Inferior parietal cortex (tissue), 1 donor: ENCODE measurements at regions not wholly inside any gene's neighbourhood (a gene's known extent, or its start where the extent isn't known, plus 50 kb on each side); places are given as distances from the start of the nearest gene placed in this dataset.
"Not testable (repeated sequence)": the region's sequence is repeated elsewhere in the genome, so short reads cannot be mapped to it uniquely, and the experiment has no call there.

ENCODE experiments used
- DNase-seq: peaks from one replicate; pipeline ENCODE4 v3.0.0-alpha.2; 2016; ENCODE audit errors: extremely low spot score

DNA sequence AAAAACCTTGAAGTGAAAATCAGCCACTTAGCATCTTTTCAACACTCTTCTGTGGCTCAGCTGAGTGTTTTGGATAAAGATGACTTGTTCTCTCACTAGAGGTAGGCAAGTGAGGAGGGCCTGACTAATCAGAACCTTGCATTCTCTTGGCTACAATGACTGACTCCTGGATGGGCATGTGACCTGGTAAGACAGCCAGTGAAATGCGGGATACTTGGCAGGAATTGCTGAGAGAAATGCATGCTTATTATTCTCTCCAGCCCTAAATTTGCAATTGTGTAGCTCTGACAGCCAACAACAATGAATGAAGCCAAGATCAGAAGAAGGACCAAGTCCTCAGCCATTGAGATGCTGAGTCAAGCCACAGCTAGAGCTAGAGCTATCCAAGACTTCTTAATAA lies 490.5 kb upstream of the ZNF608 start:
- no peak for DNase-seq

DNA sequence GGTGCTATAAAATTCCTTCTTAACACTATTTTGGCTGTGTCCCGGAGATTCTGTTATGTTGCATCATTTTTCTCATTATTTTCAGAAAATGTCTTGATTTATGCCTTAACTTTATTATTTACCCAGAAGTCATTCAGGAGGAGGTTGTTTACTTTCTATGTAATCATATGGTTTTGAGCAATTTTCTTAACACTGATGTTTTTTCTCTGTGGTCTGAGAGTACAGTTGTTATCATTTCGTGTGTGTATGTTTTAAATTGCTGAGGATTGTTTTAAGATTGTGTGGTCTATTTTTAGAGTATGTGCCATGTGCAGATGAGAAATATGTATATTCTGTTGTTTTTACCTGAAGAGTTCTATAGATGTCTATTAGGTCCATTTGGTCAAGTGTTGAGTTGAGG lies 498.1 kb upstream of the ZNF608 start:
- DNase-seq = no peak

DNA sequence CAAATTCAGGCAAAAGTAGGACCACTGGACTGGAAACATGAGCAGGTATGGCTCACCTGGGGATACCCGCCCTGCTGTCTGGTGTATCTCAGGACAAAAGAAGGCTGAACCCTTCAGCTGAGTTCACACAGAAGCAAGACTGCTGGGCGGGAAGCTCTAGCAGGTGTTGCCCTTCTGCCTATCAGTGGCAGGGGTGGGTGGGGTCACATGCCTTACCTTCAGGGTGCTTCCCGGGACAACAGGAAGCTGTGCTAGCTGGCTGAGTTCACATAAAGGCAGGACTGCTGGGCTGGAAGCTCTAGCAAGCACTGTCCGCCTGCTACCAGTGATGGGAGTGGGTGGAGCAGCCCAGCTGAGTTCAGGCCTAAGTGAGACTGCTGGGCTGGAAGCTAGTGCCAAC lies 498.8 kb upstream of the ZNF608 start:
- DNase-seq = no peak

GRCh38 chr5:125249400-125249799 lies 503.0 kb upstream of the ZNF608 start:
- no peak for DNase-seq

DNA sequence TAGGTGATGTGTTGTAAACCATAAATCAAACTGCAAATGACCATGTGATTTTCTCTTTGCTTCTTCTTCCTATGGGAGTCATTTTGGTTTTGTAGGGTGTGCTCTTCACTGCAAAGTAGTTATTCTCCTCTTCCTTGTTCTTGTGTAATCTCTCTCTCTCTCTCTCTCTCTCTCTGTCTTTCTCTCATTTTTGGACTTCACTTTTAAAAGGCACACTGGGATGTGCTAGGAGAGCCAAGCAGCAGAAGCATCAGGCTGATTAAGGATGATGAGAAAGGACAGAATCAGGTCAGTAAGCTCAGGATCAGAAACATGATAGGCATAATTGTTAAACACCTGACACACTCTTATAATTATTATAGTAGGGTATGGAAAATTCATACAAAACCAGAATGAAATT lies 505.3 kb upstream of the ZNF608 start:
- no peak for DNase-seq

- DNase-seq = not testable (repeated sequence)
These were observed 507.2 kb upstream of the ZNF608 start for GRCh38 chr5:125253634-125254033.

DNA sequence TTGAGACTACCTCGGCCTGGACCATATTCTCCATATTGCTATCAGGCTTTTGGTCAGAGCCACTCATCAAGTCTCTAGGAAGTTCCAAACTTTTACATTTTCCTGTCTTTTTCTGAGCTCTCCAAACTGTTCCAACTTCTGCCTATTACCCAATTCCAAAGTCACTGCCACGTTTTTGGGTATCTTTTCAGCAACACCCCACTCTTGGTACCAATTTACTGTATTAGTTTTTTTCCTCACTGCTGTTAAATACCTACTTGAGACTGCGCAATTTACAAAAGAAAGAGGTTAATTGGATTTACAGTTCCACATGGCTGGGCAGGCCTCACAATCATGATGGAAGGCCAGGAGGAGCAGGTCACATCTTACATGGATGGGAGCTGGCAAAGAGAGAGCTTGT lies 507.8 kb upstream of the ZNF608 start:
- no peak for DNase-seq

GRCh38 chr5:125256296-125256695 lies 509.9 kb upstream of the ZNF608 start:
- DNase-seq = no peak

GRCh38 chr5:125257057-125257972 lies 510.9 kb upstream of the ZNF608 start:
- no peak for DNase-seq

- DNase-seq = no peak
These were observed 511.6 kb upstream of the ZNF608 start for GRCh38 chr5:125257997-125258396.

DNA sequence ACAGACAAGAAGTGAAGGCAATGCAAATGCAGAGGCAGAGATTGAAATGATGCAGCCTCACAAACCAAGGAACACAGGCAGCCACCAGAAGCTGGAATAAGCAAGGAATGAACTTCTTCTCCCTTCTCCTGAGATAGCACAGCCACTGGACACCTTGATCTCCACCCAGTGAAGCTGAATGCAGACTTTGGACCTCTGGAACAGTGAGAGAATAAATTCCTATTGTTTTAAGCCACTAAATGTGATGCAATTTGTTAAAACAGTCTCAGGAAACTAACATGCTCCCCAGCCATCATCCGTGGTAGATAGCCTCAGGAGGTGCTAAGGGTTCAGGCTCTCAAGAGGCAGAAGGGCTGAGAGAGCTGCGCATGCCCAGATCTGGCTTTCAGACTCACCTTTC lies 512.2 kb upstream of the ZNF608 start:
- DNase-seq = no peak

GRCh38 chr5:125261505-125262250 lies 515.2 kb upstream of the ZNF608 start:
- DNase-seq = no peak

DNA sequence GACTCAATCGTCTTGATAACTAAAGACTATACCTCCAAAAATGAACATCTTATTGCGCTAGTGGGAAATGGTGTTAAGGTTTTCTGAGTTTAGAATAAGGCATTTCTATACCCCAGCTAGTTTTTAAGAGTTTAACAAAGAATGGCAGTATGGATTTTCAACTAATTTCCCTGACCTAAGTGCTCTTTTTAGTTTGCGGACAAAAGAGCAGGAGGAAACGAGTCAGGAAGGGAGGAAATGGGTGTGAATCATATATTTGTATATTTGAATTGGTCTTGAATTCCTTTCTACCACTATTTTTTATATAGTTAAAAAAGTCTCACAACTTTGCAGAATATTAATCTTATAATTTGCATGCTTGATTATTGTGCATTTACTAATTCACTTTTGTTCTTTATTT lies 516.3 kb upstream of the ZNF608 start:
- DNase-seq = no peak

DNA sequence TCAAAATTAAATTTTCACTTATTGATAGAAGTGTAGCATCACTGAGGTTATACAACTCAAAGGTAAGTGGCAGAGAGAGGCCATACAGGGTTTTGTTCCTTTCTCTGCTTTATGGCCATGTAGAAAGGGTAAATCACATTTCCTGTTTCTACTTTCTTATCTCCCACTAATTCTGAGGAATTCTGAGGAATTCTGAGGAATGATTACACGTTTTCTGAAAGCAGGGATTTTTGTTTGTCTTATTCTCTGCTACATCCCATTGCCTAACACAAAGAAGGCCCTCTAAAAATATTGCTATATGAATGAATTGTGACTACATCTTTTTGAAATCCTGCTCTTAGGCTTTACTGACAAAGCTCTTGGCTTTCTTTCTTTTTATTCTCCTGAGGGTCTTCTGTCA lies 516.9 kb upstream of the ZNF608 start:
- DNase-seq = no peak

DNA sequence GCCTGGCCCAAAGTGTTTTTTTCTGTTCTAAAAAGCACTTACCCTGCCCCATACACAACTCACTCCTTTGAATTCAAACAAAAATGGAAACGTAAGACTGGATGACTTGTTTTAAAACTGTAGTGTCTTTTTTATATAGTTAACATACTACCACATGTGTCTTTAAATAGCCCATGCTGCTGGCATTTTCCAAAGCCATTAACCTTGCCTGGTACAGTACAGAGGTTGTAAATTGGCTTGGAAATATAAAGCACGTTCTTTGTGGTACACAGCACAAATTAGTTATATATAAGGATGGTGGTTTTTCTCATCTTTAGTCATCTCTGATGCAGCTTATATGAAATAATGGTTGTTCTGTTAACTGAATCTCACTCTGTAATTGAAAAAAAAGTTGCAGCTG lies 519.7 kb upstream of the ZNF608 start:
- no peak for DNase-seq

- DNase-seq = no peak
These were observed 521.3 kb upstream of the ZNF608 start for GRCh38 chr5:125267636-125268248.

DNA sequence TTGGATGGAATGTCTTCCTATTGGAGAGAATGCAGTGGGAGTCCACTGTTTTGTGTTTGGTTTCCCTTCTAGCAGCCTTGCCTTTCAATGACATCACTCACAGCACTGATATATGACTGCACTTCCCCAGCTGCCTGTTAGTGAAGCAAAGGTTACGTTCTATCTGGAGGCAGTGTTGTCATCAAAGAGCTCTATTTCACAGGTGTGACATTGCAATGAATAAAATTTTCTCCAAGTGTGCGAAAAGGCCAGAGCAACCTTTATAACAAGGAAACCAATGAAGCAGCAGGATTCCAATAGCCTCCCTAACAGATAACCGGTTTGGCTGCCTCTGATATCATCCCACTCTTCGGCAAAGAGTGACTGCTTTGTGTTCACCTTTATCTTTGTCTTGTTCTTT lies 523.5 kb upstream of the ZNF608 start:
- DNase-seq = no peak

DNA sequence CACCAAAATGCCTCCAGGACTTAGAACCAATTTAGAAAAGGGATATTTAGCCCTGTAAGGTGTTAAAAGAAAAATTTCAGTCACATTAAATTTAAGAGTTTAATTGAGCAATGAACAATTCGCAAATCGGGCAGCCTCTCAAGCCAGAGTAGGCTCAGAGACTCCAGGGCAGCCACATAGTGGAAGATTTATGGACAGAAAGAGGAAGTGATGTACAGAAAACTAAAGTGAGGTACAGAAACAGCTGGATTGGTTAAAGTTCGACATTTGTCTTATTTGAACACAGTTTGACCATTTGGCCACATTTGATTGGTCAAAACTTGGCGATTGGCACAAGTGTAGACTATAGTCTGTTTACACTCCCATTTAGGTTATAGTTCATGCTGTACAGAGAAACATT lies 525.9 kb upstream of the ZNF608 start:
- no peak for DNase-seq

DNA sequence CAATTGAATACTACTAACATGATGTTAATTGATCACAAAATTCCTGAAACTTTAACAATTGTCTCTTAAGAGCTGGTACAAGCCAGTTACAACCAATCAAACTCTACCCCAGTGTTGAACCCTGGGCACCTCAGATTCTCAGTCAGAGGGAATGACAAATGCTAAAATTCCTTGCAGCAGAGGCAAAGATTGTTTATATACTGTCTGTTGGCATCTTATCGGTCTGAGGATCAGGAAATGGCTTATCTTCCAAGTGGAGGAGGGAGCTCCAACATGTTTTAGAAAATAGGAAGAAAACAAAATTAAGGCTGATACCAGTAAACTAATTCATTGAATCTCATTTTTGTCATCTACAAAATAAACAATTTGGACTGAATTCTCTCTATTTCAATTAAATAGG lies 527.8 kb upstream of the ZNF608 start:
- DNase-seq = no peak

DNA sequence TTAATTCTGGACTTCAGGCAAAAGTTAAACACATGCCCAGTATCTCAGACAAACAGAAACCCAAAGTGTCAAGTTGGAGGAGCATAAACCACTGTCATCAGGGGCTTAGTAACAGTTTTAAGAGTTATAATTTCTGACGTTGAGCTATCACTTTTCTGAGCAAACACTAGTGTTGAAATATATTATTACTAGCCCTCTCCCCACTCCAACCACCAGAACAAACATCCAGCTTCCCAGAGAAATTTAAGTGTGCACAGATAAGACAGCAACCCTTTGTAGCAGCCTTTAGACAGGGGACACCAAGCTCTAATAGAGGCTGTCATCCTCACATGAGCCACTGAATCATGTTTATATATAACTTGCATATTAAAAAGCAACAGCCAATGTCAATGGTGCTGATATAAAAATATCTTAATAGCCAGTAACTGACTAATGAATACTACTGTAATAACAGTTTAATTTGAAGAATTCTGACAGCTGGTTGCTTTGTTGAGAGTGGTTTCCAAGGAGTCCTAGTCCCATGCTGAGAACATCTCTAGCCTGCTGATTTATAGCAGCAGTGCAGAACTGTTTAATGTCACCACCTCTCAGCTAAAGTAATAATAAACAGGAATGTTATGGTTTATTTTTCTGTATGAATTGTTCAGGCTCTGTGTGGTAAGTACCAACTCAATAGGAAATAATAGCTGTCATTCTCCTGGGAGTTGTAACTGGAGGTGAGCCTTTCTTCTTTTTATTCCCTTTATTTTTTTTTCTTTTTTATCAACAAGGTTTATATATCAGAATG lies 528.7 kb upstream of the ZNF608 start:
- no peak for DNase-seq

DNA sequence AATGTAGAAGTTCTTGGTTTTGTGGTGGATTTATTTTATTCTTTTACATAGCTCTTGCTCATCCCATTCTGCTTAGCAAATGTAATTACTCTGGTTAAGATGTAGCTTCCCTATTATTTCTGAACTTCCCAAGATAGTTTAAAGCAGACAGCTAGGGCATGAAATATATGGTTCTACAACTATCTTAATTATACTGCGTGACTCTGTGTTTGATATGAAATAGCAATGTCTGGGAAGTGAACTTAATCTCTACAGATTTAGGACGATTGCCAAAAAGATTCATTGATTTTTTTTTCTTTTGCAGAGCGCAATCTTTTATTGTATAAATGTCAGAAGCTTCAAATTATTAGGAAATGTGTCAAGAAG lies 529.3 kb upstream of the ZNF608 start:
- DNase-seq = no peak

GRCh38 chr5:125276096-125276495 lies 529.7 kb upstream of the ZNF608 start:
- DNase-seq = no peak
